Fibroblast of the aortic adventitia (primary cell): ENCODE measurements at regions not wholly inside any gene's neighbourhood (a gene's known extent, or its start where the extent isn't known, plus 50 kb on each side); places are given as distances from the start of the nearest gene placed in this dataset.

ENCODE experiments used
- DNase-seq: peaks from one replicate; pipeline ENCODE4 v3.0.0-alpha.2; 2010; ENCODE audit warnings: low read depth
- H3K4me3 ChIP-seq: 2 replicates; pipeline ENCODE4 v1.5.1; 2011; ENCODE audit warnings: low read depth, mild to moderate bottlenecking, control low read depth, low read length, moderate library complexity
- CTCF ChIP-seq: IDR thresholded peaks from 2 replicates; pipeline ENCODE4 v1.5.1; 2011; ENCODE audit warnings: mild to moderate bottlenecking, low read length, control low read depth, inconsistent platforms; ENCODE audit not compliant: insufficient read depth

- DNase-seq, result no peak
- no peak overlapping the region for H3K4me3 ChIP-seq
- TF ChIP-seq CTCF, result no peak
Observed at GRCh38 chr11:42536611-42537360, 775.0 kb upstream of the API5 start.

DNA sequence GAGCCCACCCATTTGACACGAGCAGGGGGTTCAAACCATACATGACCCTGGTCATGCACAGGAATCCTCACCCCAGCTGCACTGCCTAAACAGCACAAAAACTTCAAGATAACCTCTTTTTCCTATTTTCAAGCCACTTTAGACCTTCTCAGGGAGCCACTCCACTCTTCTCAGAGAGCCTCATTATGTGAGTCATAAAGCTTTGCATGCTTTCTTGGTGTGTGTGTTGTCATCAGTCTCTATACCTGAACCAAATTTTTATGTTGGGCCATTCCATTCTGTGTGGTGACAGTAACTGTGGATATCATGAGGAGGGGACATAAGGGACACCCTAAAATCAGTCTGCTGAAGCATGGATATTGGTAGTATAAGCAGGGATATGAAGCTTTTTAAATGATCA, 769.5 kb upstream of the API5 start:
- TF ChIP-seq CTCF, result no peak
- H3K4me3 ChIP-seq, result no peak overlapping the region
- DNase-seq, result no peak

GRCh38 chr11:42543844-42544419, 767.9 kb upstream of the API5 start:
- TF ChIP-seq CTCF, result no peak
- no peak overlapping the region for H3K4me3 ChIP-seq
- no peak for DNase-seq

DNA sequence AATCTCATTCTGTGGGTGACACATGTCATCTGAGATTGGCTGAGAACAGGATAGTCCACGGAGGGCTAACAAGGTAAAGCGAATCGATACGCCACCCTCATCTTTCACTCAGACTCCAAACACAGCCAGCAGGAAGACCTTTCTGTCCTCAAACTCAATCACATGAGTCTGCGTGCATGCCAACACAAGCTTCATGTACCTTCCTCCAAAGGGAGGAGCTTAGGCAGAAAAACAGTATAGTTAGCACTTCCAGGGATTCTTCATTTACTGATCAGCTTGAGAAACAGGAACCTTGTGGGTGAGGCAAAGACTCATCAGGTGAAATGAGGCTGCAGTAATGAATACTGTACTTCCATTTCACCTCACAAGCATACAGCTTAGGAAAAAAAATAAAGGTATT, 767.1 kb upstream of the API5 start:
- TF ChIP-seq CTCF, result no peak
- no peak for DNase-seq
- no peak overlapping the region for H3K4me3 ChIP-seq

- no peak overlapping the region for H3K4me3 ChIP-seq
- DNase-seq, result no peak
- TF ChIP-seq CTCF, result no peak
Observed at GRCh38 chr11:42545954-42546353, 765.8 kb upstream of the API5 start.

- no peak for TF ChIP-seq CTCF
- no peak for DNase-seq
- H3K4me3 ChIP-seq, result no peak overlapping the region
Observed at GRCh38 chr11:42552786-42553185, 759.0 kb upstream of the API5 start.

GRCh38 chr11:42555190-42555589, 756.6 kb upstream of the API5 start:
- no peak overlapping the region for H3K4me3 ChIP-seq
- TF ChIP-seq CTCF, result no peak

More at GRCh38 chr11:42555190-42555589, 756.6 kb upstream of the API5 start:
- DNase-seq, result no peak
